Ovary (tissue), 7 donors: ENCODE measurements at regions not wholly inside any gene's neighbourhood (a gene's known extent, or its start where the extent isn't known, plus 50 kb on each side); places are given as distances from the start of the nearest gene placed in this dataset.

Experiments used
- DNase-seq, 5 donors: peaks; one replicate each; pipeline ENCODE4 v3.0.0-alpha.2; 2019 to 2020
- H3K27ac ChIP-seq, 2 donors: fragments of 200-600 bp; one replicate each; pipeline versions ENCODE4 v1.5.1 to v1.8.0; 2019 to 2022
- H3K27me3 ChIP-seq: fragments of 200-600 bp; one replicate; pipeline ENCODE4 v1.8.0; 2022
- H3K36me3 ChIP-seq: fragments of 200-600 bp; sonication (generic); one replicate; pipeline ENCODE4 v1.5.1; 2019
- H3K4me1 ChIP-seq: one replicate; pipeline ENCODE4 v1.8.1; 2013; ENCODE audit warnings: mild to moderate bottlenecking, moderate library complexity; ENCODE audit not compliant: insufficient read depth
- H3K4me3 ChIP-seq: fragments of 200-600 bp; sonication (generic); one replicate; pipeline ENCODE4 v1.5.1; 2017
- H3K9me3 ChIP-seq, 2 donors: fragments of 200-600 bp in 1 of 2; sonication (generic) in 1 of 2; one replicate each; pipeline versions ENCODE4 v1.5.1 to v1.8.1; 2013 to 2019; ENCODE audit warnings: mild to moderate bottlenecking in 1 of 2, moderate library complexity in 1 of 2
- CTCF ChIP-seq, 3 donors: fragments of 450-650 bp in 2 of 3; fragments of 200-600 bp in 1 of 3; IDR thresholded peaks; one replicate each; pipeline versions ENCODE4 v1.5.1 to v1.8.0; 2016 to 2022; ENCODE audit warnings: antibody characterized with exemption in 3 of 3, mild to moderate bottlenecking in 1 of 3
- EP300 ChIP-seq: sonication (generic); formaldehyde crosslinking; IDR thresholded peaks from one replicate; pipeline ENCODE4 v1.6.1; 2017; ENCODE audit warnings: antibody characterized with exemption
- POLR2A ChIP-seq: fragments of 450-650 bp; IDR thresholded peaks from one replicate; pipeline ENCODE4 v1.6.1; 2017; ENCODE audit warnings: antibody characterized with exemption, mild to moderate bottlenecking, moderate library complexity
- WGBS, 3 donors: extraction: QIAGEN DNeasy Blood & Tissue Kit in 1 of 3; methylation state at CpG; one replicate each; pipeline versions ENCODE4 v1.1.5 to v1.1.7; 2013 to 2017; 5-methylcytosine and 5-hydroxymethylcytosine counted together
- intact Hi-C, 4 donors: fragments of 100-400 bp; cut with DNase I; formaldehyde crosslinking; loops; one replicate each; pipeline versions ENCODE4 v1.11.0 to v1.15.1; 2022 to 2023
- donor health status: DM: no; HTN: no; CAD: no; lungs with moderate emphysema.
- donor health status: DM: no; HTN: no; CAD: no.
- donor health status: Bipolar disorder and iron deficiency.
- donor health status: DM: no; HTN: no; CAD: no.
- donor health status: DM: yes; HTN: yes; CAD: no.

- Histone ChIP-seq H3K27ac (no peak overlapping the region), H3K9me3 (no peaks in the 10 kb centered on the region), H3K4me3 (no peak overlapping the region), H3K27me3 (no peaks in the 10 kb centered on the region), H3K4me1 (no peaks in the 10 kb centered on the region), H3K36me3 (no peaks in the 10 kb centered on the region)
- 51 to 70% (median 63%) methylated on average over 2 of the region's 2 CpGs for WGBS, 3 donors
- DNase-seq, result no peak
- intact Hi-C loops, result no loop called here
- no peak for TF ChIP-seq POLR2A
- TF ChIP-seq EP300, result no peak
- no peak for TF ChIP-seq CTCF (IDR thresholded peaks at IDR 0.05)
Observed at GRCh38 chr11:114921697-114922096, 243.4 kb downstream of the NXPE2 start.

GRCh38 chr11:114924042-114924441 is 245.7 kb downstream of the NXPE2 start:
- no peak for DNase-seq
- Histone ChIP-seq H3K4me1 (no peaks in the 10 kb centered on the region), H3K36me3 (no peaks in the 10 kb centered on the region), H3K27ac (no peak overlapping the region), H3K9me3 (no peaks in the 10 kb centered on the region), H3K27me3 (no peaks in the 10 kb centered on the region), H3K4me3 (no peak overlapping the region)
- TF ChIP-seq CTCF (IDR thresholded peaks at IDR 0.05), result no peak
- no peak for TF ChIP-seq EP300
- no peak for TF ChIP-seq POLR2A
- intact Hi-C loops, result no loop called here

- no peak for TF ChIP-seq POLR2A
- TF ChIP-seq EP300, result no peak
- TF ChIP-seq CTCF (IDR thresholded peaks at IDR 0.05), result no peak
- no peak overlapping the region for H3K4me3 ChIP-seq
- H3K27me3 ChIP-seq, result no peaks in the 10 kb centered on the region
- intact Hi-C loops, result no loop called here
- WGBS, 3 donors, result 40 to 53% (median 42%) methylated on average over 2 of the region's 2 CpGs
- no peak for DNase-seq
- no peaks in the 10 kb centered on the region for H3K4me1 ChIP-seq
- H3K36me3 ChIP-seq, result no peaks in the 10 kb centered on the region
- no peaks in the 10 kb centered on the region for H3K9me3 ChIP-seq
- H3K27ac ChIP-seq, result no peak overlapping the region
Observed at GRCh38 chr11:114925591-114925990, 247.3 kb downstream of the NXPE2 start.

GRCh38 chr11:114928260-114928870 is 250.0 kb downstream of the NXPE2 start:
- TF ChIP-seq CTCF (IDR thresholded peaks at IDR 0.05) (no peak), POLR2A (no peak), EP300 (no peak)
- no peak for DNase-seq
- Histone ChIP-seq H3K27ac (no peak overlapping the region), H3K4me3 (no peak overlapping the region), H3K4me1 (no peaks in the 10 kb centered on the region), H3K9me3 (no peaks in the 10 kb centered on the region), H3K36me3 (no peaks in the 10 kb centered on the region), H3K27me3 (no peaks in the 10 kb centered on the region)
- 64 to 68% (median 67%) methylated on average over 6 of the region's 6 CpGs for WGBS, 3 donors
- intact Hi-C loops, result no loop called here
